GM18909 (cell line): ENCODE measurements at regions not wholly inside any gene's neighbourhood (a gene's known extent, or its start where the extent isn't known, plus 50 kb on each side); places are given as distances from the start of the nearest gene placed in this dataset.

Experiments
- ATAC-seq: cut with Tn5 transposase; IDR thresholded peaks from one replicate; pipeline ENCODE4 v1.9.1; 2021; ENCODE audit warnings: mild to moderate bottlenecking; ENCODE audit not compliant: unreplicated experiment, poor library complexity

- no peak for ATAC-seq
Observed at GRCh38 chr1:25042331-25043227, 112.5 kb upstream of the RUNX3 start.

DNA sequence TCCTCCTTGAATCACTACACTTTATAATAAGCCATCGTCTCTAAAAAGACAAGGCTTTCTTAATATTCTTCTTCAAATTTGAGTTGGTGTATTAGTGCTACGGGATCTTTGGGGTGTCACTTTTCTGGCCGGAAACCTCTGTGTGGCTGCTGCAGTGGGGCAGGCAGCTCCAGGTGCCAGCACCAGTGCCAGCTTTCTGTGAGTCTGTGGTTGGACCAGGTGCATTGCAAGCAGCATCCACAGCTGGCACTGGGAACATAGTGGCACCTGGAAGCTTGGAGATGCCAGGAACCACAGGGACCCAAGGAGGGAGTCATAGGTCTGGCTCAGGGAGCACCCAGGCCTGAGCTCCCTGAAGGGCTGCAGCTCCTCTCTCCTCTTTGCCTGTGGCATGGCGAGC is 111.8 kb upstream of the RUNX3 start:
- ATAC-seq: no peak

DNA sequence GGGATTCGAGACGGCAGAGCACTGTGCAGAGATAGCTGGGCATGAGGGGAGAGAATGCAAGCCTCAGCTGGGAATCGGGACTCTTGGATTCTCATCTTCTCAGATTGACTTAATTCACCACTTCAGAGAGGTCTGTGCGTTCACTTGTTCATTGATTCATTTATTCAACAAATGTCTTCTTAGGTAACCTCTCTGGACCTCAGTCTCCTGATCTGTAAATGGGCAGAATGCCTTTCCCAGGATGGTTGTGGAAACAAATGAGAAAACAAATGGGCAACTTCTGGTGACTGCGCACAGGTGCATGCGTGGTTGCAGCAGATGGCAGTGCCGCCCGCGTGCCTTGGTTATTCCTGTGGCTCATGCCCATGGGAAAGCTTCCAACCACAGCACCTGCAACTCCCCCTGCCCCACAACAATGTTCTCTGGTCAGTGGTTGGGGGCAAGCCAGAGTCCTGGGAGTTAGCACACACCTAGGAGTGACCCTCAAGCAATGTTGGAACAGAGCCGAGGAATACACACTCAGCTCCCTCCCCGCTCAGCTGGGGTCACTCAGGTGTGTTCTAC is 110.1 kb upstream of the RUNX3 start:
- ATAC-seq: no peak

DNA sequence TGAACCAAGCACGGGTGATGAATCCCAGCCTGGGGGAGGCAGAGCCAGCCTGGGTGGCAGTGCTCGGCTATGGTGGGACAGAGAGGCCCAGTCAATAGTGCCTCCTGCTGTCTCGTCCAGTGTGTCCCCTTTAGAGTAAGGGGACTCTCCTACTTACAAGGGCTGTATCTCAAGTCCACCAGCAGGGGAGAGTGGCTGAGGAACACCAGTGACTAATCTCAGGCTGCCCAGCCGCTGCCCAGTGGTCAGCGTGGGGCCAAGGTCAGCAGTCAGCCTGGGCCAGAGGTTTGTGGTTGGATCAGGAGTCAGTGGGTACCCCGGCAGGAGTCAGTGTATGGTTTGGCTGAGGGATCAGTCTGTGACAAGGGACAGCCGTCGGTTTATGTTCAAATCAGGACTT is 109.2 kb upstream of the RUNX3 start:
- no peak for ATAC-seq

DNA sequence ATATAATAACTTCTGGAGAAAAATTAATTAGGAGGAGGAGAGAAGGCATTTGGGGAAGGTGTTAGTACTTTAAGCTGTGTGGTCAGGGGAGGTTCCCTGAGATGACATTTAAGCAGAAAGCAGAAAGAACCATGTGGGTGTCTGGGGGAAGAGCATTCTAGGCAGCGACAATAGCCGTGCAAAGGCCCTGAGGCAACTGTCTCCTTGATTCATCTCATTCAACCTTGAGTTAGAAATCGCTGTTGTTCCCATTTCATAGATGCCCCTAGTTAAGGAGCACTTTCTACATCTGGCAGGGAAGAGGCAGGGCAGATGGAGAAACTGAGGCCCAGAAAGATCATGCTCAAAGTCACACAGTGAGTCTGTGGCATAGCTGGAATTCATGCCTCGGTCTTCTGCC is 108.6 kb upstream of the RUNX3 start:
- no peak for ATAC-seq

DNA sequence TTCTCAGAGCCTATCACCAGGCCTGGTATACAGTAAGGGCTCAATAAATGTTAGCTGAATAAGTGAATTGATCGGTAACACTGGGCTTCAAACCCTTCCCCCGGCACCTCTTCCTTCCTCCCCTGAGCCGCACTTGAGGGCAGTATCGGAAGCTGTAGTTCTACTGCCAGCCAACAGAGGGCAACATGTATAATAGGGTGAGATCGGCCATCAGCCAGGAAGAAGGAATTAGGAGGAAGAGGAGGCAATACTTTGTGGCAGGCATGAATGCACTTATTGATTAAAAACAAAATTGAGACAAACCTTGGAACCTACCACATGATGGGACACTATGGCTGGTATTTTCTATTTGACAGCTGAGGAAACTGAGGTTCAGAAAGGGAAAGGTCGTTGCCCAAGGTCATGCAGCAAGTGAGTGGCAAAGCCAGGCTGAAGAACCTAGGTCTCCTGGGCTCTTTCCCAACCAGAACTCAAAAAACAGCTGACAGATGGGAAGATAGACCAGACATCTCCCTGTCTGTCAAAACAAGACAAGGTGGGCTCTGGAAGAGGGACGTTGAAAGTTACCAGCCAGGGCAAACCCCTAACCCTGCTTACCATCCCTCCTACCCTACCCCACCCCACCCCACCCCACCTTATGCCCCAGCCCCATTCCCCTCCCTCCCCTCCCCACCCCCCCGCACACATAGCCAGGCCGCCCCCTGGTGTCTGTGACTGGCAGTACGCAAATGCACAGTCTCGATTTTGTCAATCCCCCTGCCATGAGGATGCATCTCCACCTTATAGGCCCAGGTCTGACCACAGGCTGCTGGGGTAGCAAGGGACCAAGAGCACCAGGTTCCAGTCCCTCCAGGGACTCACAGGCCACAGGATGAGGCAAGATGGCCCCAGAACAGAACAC is 107.3 kb upstream of the RUNX3 start:
- ATAC-seq: no peak

DNA sequence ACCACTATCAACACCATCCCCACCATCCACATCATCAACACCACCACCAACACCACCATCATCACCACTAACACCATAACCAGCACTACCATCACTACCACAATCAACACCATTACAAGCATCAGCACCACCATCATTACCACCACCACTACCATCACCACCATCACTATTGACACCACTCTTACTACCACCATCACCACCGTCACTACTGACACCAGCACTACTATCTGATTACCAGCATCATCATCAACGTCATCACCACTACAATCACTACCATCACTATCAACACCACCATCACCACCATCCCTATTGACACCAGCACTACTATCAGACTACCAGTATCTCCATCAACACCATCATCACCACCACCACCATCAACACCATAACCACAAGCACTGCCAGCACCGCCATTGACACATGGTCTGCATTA is 106.1 kb upstream of the RUNX3 start:
- ATAC-seq: no peak

DNA sequence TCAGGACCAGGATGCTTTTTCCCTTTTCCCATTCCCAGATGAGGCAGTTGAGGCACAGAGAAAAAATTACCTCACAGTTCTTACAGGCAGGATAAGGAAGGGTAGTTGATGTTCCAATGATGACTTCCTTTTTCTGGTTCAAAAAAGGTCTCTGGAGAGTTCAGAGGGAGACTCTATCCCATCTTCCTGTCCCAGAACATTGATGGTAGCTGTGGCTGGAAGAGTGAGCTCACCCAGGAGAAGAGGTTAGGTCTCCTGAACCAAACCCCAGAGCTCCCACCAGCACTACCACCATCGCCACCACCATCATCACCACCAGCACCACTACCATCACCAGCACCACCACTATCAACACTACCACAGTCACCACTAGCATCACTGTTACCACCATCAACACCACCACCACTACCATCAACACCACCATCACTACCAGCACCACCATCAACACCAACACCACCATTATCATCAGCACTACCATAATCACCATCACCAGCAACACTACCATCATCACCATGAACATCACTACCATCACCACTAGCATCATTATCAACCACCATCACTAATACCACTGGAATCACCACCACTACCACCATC is 105.5 kb upstream of the RUNX3 start:
- no peak for ATAC-seq

- ATAC-seq: no peak
Observed at GRCh38 chr1:25034736-25035522, 104.9 kb upstream of the RUNX3 start.

DNA sequence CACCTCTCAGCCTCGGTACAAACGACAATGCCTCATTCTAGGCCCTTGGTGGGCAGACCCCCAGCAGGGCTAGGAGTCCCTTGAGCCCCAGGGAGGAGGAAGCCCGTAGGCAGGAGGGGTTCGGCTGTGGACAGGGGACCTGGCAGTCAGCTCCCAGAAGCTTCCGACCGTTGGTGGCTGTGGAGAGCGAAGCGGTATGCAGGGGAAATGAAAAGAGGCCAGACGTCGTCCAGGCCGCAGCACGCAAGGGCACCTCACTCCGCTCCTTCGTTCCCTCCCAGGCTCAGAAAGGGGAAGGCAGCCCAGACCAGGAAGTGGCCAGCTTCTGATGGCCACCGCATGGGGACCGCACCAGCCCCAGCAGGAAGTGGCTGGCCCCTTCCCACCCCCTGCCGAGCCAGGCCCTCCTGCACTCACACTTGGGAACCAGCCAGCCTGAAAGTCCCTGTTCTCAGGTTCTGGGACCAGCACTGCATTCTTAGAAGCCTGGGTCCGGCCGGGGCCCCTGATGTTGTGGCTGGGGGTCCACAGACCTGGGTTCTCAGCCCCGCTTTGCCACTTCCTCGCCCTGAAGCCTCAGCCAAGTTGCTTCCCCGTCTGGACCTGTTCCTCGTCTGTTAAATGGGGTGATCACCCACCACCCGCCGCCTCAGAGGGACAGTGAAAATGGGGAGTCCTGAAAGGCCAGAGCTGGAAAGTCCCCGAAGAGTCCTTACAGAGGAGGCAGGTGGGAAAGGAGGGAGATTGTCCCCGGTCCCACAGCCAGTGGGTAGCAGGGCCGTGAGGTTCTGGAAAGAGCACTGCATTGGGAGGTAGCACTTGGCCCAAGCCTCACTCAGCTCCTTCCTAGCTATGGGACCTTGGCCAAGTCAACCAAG is 104.0 kb upstream of the RUNX3 start:
- peak; percentile 26 for ATAC-seq

GRCh38 chr1:25033030-25033827 is 103.2 kb upstream of the RUNX3 start:
- no peak for ATAC-seq

DNA sequence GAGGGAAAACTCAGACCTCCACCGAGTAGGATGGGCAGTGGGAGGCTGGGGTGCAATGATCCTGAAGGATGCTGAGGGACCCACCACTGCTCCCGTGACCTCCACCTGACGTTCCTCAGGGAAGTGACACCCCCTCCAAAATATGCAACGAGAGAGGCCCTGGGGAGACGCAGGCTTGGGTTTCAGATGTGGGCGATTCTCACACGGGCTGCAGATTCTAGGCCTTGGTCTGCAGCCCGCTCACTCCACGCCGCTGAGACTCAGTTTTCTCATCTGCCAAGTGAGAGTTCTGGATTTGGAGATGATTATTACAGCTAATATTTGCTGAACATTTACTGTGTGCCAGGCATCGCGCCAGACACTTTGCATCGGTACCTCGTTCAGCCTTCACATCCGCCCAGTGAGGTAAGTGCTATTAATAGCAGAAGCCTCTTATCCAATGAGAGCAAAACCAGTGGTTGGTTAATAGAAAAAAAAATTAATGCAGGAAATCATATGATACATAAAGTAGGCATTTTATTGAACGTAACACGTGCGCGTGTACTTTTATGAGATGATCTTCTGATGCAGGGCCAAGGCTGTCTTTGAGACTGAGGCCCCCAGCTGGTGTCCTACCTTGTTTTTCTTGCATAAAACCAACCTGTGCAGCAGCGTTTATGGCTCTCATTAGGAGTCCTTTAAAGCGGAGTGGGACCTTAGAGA is 102.0 kb upstream of the RUNX3 start:
- ATAC-seq: peak; percentile 50

- ATAC-seq: peak; percentile 16
Observed at GRCh38 chr1:25031601-25031965, 101.5 kb upstream of the RUNX3 start.

DNA sequence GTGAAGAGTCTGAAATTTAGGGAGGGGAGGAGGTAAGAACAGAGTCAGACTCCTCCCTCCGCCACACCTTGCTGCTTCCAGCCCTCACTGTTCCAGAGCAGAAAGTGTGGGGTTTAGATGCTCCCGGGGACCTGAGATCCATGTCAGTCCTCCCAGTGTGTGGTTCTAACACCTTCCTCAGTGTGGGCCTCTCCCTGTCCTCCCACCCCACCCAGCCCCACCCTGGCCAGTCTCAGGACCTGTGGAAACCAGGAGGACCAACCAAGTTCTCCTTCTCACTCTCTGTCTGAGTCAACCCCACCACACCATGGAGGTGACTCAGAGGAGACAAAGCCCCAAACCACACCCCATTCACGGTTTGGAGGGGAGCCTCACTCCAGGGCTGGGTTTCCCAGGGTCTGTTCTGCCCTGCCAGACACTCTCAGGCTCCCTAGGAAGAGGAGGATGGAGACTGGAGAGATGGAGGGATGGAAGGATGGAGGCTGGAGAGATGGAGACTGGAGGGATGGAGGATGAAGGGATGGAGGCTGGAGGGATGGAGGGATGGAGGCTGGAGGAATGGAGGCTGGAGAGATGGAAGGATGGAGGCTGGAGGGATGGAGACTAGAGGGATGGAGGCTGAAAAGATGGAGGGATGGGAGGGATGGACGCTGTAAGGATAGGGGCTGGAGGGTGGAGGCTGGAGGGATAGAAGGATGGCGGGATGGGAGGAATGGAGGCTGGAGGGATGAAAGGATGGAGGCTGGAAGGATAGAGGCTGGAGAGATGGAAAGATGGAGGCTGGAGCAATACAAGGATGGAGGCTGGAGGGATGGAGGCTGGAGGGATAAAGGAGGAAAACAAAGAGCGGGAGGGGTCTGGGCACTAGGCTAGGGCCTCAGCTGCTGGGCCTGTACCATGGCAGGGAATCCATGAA is 100.9 kb upstream of the RUNX3 start:
- ATAC-seq: peak; percentile 43

DNA sequence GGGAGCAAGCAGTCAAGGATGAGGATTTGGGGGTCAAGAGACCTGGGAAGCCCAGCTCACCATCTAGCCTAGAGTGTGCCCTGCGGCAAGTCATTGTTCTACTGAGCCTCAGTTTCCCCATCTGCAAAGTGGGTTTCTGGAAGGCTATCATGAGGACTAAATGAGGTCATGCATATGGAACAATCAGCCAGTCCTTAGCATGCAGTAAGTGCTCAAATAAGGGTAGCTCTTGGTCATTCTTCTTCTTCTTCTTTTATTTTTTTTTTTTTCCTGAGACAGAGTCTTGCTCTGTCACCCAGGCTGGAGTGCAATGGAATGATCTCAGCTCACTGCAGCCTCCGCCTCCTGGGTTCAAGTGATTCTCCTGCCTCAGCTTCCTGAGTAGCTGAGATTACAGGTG is 99.9 kb upstream of the RUNX3 start:
- no peak for ATAC-seq

- ATAC-seq: no peak
Observed at GRCh38 chr1:25028907-25029599, 99.0 kb upstream of the RUNX3 start.
